GM18861 (cell line): ENCODE measurements at regions not wholly inside any gene's neighbourhood (a gene's known extent, or its start where the extent isn't known, plus 50 kb on each side); places are given as distances from the start of the nearest gene placed in this dataset.

ENCODE experiments used
- ATAC-seq: cut with Tn5 transposase; IDR thresholded peaks from one replicate; pipeline ENCODE4 v1.9.1; 2021; ENCODE audit not compliant: unreplicated experiment

DNA sequence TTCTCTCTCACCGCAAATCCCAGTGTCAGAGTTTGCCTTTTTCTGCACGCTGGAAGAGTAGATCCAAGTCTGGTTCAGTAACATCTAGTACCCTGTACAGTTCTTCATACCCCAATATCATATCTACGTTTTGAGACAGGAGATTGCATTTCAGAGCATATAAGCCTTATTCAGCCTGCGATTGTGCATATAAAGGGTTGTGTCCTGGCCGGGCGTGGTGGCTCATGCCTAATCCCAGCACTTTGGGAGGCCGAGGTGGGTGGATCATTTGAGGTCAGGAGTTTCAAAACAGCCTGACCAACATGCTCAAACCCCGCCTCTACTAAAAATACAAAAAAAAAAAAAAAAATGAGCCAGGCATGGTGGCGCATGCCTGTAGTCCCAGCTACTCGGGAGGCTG is 104.9 kb downstream of the MTNR1B start:
- no peak for ATAC-seq

DNA sequence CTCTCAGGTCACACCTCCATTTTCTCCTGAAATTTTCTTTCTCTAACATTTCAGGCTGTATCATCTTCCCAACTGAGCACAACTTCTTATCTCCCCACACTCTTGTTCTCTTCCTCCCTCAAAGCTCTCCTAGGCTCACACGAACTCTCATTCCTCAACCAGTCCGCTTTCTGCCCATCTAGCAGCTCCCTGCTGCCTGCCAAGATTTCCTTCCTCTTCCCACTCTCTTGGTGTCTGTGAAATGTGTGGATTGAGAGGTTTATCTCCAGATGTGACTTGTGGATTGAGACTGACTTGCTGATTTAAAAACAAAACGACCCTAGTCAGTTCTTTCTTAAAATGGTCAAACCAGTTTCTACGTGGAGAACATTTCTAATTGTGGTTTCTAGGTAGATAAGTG is 106.3 kb downstream of the MTNR1B start:
- no peak for ATAC-seq

DNA sequence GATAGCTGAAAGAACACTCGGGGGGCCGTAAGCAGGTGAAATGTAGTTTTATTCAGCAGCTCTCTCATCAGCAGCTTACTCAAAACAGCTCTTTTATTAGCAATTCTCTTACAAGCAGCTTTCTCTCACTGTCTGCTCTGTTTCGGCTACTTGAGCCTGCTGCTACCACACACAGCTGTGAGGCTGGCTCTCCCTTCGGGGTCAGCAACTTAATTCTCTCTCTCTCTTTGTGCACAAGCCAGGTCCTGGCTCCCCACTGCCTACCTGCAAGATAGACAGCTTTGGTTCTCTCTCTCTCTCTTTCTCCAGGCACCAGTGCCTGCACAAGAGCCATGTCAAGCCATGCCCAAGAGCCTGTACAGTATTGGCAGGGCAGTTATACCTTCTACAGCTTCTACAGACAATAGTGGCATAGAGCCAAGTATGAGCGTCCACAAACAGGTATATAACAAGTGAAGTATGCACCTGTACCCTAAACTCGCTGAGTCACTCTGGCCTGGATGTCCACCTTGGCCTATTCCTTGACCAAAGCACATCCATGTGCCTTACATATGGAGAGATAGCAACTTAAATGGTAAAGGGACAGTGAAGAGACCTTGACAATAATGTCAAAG is 110.8 kb downstream of the MTNR1B start:
- ATAC-seq = no peak

DNA sequence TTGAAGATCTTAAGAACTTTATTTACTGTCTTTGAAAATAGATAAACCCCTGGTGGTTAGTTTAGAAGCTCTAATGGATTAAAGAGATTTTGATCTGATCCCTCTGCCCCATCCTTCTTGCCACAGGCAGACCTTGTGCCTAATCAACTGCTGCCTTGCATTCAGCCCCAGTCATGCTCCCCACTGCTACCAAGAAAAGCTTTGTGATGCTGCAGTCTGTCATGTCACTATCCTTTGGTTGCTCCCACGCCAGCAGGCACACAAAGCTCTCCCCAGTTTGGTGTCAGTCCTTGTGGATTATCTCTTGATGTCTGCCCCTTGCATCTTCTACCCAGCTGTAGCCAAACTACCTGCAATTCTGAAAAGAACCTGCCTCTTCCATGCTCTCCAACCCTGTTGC is 112.2 kb downstream of the MTNR1B start:
- no peak for ATAC-seq

DNA sequence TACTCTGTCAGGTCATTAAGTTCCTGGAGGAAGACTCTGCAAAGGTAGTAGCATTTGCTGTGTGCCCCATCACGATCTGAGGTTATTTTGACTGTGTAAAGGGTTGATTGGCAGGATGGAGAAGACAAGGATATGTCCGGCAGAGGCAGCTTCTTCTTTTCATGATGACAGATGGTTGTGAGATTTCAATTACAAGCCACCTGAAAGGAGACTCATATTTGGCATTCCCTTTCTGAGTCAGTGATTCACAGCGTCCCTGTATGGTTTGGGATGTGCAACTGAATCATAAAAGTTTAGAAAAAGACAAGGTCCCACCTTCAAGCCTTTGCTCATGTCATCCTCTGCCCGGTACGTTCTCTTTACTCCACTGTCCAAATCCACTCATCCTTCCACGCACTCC is 113.4 kb downstream of the MTNR1B start:
- no peak for ATAC-seq

DNA sequence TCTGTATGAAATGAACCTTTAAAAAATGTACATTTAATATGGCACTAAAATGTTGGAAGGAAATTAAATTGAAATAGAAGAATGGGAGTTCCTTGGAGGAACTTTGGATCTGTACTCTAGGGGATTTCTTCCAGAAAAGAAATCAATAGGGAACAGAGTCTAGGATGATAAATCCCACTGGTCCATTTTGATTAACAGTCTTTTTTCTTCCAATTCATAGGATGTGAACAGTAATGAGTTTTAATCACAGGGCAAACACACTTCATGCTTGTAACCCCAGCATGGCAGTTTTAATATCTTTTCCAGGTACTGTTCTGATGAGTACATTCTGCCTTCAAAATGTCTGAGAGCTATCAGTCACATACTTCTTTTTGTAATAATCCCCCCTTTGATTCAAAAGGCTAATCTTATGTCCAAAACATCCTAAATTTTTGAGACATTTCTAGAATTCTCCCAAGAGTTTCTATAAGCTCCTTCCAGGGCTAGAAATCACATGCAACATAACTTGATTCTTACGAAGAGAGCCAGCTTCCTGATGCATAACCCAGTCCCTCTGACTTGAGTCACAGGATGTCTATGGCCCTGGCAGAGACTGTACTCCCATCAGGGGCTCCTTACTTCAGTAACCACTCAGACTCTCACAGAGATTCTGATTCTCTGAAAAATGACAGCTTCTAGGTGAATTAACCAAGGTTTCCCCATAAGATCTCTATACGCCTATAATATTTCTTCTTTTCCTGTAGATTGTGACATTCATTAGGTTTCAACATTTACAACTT is 112.9 kb downstream of the SLC36A4 start:
- ATAC-seq = no peak

DNA sequence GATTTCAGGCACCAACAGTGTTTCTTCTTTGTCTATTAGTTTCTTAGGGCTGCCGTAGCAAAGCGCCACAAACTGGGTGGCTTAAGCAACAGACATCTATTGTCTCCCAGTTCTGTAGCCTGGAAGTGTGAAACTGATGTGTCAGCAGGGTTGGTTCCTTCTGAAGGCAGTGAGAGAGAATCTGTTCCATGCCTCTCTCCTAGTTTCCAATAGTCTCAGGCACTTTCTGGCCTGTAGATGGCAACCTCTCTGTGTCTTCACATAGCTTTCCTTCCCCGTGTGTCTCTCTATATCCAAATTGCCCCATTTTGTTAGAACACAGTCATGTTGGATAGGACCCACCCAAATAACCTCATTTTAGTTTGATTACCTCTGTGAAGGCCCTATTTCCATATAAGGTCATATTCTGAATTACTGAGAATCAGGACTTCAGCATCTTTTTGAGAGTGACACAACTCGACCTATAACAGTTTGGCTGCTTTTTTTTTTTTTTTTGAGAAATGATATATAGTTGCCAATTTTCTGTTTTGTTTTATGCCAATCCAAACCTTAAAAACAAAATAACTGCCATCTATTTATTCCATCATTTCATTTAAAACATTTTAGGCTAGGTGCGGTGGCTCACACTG is 108.2 kb downstream of the SLC36A4 start:
- ATAC-seq = peak; percentile 52
